ENCODE measurements at regions not wholly inside any gene's neighbourhood (a gene's known extent, or its start where the extent isn't known, plus 50 kb on each side); places are given as distances from the start of the nearest gene placed in this dataset.

- H3K9me3 Mint-ChIP-seq (ENCODE audit: low read depth, unreplicated experiment), result peaks cover 2% of the 10 kb centered on the region
- DNase-seq, result no peak
- H3K27me3 Mint-ChIP-seq (ENCODE audit: unreplicated experiment), result no peaks in the 10 kb centered on the region
- TF ChIP-seq, protein P1, sequence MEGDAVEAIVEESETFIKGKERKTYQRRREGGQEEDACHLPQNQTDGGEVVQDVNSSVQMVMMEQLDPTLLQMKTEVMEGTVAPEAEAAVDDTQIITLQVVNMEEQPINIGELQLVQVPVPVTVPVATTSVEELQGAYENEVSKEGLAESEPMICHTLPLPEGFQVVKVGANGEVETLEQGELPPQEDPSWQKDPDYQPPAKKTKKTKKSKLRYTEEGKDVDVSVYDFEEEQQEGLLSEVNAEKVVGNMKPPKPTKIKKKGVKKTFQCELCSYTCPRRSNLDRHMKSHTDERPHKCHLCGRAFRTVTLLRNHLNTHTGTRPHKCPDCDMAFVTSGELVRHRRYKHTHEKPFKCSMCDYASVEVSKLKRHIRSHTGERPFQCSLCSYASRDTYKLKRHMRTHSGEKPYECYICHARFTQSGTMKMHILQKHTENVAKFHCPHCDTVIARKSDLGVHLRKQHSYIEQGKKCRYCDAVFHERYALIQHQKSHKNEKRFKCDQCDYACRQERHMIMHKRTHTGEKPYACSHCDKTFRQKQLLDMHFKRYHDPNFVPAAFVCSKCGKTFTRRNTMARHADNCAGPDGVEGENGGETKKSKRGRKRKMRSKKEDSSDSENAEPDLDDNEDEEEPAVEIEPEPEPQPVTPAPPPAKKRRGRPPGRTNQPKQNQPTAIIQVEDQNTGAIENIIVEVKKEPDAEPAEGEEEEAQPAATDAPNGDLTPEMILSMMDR (IDR thresholded peaks at IDR 0.05; ENCODE audit: unreplicated experiment), result no peak
- H3K36me3 Mint-ChIP-seq (ENCODE audit: insufficient read depth, unreplicated experiment), result no peaks in the 10 kb centered on the region
- no TSS peak for BruUV-seq (replicated peaks)
- peaks cover 6% of the 10 kb centered on the region for H3K4me1 Mint-ChIP-seq (ENCODE audit: low read depth, unreplicated experiment)
- H3K4me3 Mint-ChIP-seq (ENCODE audit: low read depth, unreplicated experiment), result no peak overlapping the region
- intact Hi-C loops (cut with micrococcal nuclease; ENCODE audit: unreplicated experiment), result no loop called here
- H3K27ac Mint-ChIP-seq (ENCODE audit: unreplicated experiment), result no peak overlapping the region
- CTCF ChIA-PET, result no interaction called here
These were observed 254.3 kb downstream of the BCL11A start for GRCh38 chr2:60299179-60299578.

DNA sequence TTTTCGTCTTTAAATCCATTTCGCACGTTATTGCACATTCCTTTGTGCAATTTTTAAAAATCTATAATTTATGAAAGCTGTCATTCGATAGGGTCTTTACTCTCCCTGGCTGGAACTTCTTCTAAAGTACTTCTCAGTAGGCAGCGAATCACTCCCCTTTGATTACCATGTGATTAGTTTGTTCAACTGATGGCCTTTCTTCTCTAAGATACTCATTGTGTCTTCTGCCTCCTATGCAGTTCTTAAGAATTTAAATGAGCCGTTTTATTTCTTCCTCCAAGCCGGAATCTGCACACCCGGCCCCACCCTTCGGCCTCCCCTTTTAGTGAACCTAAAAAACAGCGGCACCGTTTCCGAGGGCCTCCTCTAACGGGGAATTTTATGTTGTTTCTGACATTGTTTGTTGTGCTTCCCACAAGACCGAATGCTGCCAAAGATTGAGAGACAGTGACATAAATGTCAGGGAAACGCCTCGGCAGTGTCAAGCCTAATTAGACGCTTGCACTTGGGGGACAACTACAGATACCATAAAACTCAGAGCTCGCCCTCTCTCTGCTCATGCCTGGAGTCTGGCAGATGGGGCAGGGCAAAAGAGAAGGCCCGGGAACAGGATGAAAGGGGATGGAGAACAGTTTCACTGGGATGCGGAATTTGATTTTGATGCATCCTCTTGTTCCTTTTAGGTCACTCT lies 255.3 kb downstream of the BCL11A start:
- H3K4me3 Mint-ChIP-seq (ENCODE audit: low read depth, unreplicated experiment), result no peak overlapping the region
- no TSS peak for BruUV-seq (replicated peaks)
- H3K27me3 Mint-ChIP-seq (ENCODE audit: unreplicated experiment), result no peaks in the 10 kb centered on the region
- CTCF ChIA-PET, result no interaction called here
- no peak for DNase-seq
- intact Hi-C loops (cut with micrococcal nuclease; ENCODE audit: unreplicated experiment), result no loop called here
- H3K36me3 Mint-ChIP-seq (ENCODE audit: insufficient read depth, unreplicated experiment), result no peaks in the 10 kb centered on the region
- H3K9me3 Mint-ChIP-seq (ENCODE audit: low read depth, unreplicated experiment), result peaks cover 2% of the 10 kb centered on the region
- TF ChIP-seq, protein P1 (IDR thresholded peaks at IDR 0.05; ENCODE audit: unreplicated experiment), result no peak
- peaks cover 6% of the 10 kb centered on the region for H3K4me1 Mint-ChIP-seq (ENCODE audit: low read depth, unreplicated experiment)
- H3K27ac Mint-ChIP-seq (ENCODE audit: unreplicated experiment), result no peak overlapping the region

- TF ChIP-seq, protein P1 (IDR thresholded peaks at IDR 0.05; ENCODE audit: unreplicated experiment), result no peak
- Mint-ChIP-seq H3K36me3 (ENCODE audit: insufficient read depth, unreplicated experiment) (no peaks in the 10 kb centered on the region), H3K27ac (ENCODE audit: unreplicated experiment) (no peak overlapping the region), H3K27me3 (ENCODE audit: unreplicated experiment) (no peaks in the 10 kb centered on the region), H3K4me1 (ENCODE audit: low read depth, unreplicated experiment) (peaks cover 6% of the 10 kb centered on the region), H3K4me3 (ENCODE audit: low read depth, unreplicated experiment) (no peak overlapping the region), H3K9me3 (ENCODE audit: low read depth, unreplicated experiment) (peaks cover 2% of the 10 kb centered on the region)
- CTCF ChIA-PET, result no interaction called here
- intact Hi-C loops (cut with micrococcal nuclease; ENCODE audit: unreplicated experiment), result no loop called here
- BruUV-seq (replicated peaks), result no TSS peak
- DNase-seq, result no peak
These were observed 256.0 kb downstream of the BCL11A start for GRCh38 chr2:60297296-60298005.

GRCh38 chr2:60296219-60296955 lies 257.1 kb downstream of the BCL11A start:
- no peak for DNase-seq
- no peaks in the 10 kb centered on the region for H3K27me3 Mint-ChIP-seq (ENCODE audit: unreplicated experiment)
- no peak overlapping the region for H3K4me3 Mint-ChIP-seq (ENCODE audit: low read depth, unreplicated experiment)

More at GRCh38 chr2:60296219-60296955, 257.1 kb downstream of the BCL11A start:
- Mint-ChIP-seq H3K36me3 (ENCODE audit: insufficient read depth, unreplicated experiment) (no peaks in the 10 kb centered on the region), H3K27ac (ENCODE audit: unreplicated experiment) (no peak overlapping the region), H3K4me1 (ENCODE audit: low read depth, unreplicated experiment) (peaks cover 6% of the 10 kb centered on the region), H3K9me3 (ENCODE audit: low read depth, unreplicated experiment) (peaks cover 4% of the 10 kb centered on the region)
- CTCF ChIA-PET, result no interaction called here
- intact Hi-C loops (cut with micrococcal nuclease; ENCODE audit: unreplicated experiment), result no loop called here
- TF ChIP-seq, protein P1 (IDR thresholded peaks at IDR 0.05; ENCODE audit: unreplicated experiment), result no peak
- no TSS peak for BruUV-seq (replicated peaks)

All from Calu3 (cell line).